ENCODE measurements at regions not wholly inside any gene's neighbourhood (a gene's known extent, or its start where the extent isn't known, plus 50 kb on each side); places are given as distances from the start of the nearest gene placed in this dataset.
"Not testable (repeated sequence)": the region's sequence is repeated elsewhere in the genome, so short reads cannot be mapped to it uniquely, and the experiment has no call there.

DNA sequence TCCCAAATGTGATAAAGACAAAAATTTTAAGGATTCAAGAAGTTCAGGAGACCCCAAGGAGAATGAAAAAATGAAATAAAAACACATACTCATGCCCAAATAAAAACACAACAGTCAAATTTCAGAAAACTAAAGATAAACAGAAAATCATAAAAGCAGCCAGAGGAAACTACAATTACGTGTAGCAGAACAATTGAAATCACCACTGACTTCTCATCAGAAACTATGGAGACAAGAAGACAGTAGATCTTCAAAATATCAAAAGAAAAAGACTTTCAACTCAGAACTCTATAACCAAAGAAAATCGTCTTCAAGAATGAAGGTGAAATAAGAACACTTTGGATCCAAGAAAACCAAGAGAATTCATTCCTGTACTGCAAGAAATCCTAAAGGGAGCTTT, 54.9 kb downstream of the DIO3 start:
- DNase-seq (ENCODE audit: low read depth), result no peak

DNA sequence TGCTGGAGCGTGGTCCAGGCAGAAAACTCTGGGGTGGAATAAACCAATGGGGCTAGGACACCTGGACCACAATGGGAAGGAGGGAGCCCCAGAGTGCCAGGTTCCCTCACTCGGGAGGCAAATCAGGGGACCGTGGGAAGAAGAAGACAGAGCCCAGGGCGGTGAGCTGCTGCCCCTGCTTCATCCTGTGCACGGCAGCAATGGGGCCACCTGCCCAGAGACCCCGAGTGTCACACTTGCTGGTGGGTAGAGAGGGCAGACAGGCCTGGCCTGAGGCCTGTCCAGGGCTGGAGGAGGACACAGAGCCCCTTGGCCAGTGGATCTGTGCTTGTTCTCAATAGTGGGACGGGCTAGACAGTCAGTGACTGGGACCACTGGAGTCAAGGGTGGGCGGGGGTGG, 58.2 kb downstream of the DIO3 start:
- no peak for DNase-seq (ENCODE audit: low read depth)

DNA sequence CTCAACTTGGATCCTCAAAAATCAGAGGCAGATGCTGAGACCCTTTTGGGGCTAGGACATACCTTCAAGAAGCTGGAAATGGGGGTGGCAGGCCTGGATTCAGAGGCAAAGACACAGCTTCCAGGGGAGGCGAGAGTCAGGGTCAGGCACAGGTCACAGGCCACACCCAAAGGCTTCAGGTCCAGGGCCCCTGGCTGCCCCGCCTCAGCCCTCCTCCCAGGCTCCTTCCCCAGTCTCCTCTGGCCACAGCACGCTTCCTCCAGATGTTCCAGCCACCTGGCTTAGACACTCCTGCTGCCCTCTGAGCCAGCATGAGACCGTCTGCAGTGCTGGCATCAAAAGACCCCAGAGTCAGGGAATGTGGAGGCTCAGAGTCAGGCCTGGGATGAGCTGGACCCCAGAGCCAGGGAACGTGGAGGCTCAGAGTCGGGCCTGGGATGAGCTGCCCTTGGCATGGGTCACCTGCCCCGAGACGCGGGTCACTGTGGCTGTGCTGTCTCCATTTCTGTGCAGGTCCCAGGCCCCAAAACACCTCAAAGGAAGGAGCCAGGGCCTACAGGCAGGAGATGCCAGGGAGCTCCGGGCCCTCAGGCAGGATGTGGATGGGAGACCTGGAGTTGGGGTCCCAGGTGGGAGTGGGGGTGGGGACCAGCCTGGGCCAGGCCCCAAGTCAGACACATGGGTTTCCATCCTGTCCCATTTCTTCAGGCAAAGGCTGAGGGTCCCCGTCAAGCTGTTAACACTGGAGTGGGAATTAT, 58.9 kb downstream of the DIO3 start:
- no peak for DNase-seq (ENCODE audit: low read depth)

DNA sequence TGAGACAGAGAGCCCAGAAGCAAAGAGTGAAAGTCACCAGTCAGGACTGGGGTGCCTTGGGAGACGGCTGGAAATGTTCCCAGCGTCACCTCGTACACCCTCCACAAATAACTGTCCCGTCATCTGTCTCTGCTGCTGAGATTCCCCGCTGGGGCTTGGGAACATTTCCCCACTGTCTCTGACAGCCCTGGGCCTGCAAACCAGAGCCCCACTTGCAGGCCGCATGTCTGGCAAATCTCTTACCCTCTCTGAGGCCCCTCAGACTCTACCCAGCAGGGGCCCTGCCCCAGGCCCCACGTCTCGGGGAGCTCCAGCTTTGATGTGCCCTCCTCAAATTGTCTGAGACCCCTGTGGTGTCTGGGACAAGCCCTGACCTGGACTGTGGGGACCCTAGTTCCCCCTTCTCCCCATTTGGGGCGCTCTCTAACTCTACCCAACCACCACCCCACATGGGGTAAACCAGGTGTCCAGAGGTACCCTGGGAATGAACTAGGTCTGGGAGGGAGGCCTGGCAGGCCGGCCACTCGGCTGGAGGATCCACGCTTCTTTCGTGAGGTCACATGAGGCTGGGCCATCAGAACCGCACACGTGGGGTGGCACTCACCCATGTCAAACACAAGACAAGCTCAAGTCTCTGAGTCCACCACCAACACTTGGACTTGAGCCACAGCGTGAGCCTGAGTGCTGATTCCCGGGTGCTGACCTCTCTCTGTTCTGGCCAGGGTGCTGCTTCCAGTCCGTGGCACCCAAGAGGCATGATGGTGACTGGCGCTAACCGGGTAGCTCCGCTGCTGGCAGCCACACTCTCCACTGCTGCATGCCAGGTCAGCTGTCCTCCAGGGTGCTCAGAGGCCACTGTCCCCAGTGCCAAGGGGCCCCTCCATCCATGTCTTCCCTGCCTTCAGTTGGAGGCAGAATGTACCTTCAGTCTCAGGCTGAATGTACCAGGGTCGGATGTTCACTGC, 59.8 kb downstream of the DIO3 start:
- DNase-seq (ENCODE audit: low read depth), result no peak

DNA sequence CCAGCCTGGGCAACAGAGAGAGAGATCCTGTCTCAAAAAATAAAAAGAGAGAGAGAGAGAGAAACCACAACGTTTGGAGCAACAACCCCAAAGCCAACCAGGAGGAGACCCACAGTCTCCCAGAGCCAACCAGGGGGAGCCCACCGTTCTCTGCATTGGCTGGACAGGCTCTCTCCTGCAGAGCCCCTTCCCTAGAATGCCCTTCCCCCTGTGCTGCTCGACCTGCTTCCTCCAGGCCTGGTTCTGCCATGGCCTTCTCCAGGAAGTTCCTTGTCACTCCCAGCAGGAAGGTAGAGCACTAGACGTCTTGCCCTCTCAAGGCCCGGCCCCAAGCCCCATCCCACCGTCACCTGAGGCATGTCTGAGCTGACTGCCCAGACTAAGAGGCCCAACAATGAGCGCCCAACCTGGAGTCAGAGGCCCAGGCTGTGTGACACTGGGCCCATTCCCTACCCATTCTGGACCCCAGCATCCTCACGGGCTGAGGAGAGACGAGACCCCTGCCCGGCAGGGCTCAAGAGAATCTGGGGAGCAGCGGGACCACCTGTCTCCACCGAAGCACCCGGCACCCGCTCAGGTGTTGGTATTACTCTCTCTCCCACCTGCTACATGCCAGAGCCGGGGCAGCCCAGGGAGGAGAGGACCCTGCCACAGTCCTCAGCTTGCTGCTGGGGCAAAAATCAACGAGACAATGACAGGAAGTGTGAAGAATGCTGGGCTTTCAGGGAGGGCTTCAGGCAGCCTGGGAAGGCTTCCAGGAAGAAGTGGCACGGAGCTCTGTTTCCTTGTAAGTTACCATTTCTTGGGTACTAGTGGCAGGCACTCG, 61.2 kb downstream of the DIO3 start:
- no peak for DNase-seq (ENCODE audit: low read depth)

DNA sequence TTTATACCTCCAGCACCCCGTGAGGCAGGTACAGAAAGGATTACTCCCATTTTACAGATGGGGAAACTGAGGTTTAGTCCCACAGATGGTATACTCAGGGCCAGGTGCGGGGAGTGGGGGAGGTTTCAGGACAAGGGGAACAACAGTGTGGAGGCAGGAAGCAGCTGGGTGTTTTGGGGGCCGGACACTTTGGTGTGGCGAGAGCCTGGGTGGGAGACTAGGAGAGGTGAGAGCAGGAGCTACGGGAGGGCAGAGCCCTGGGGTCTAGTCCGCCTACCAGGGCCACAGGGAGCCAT, 61.7 kb downstream of the DIO3 start:
- DNase-seq (ENCODE audit: low read depth), result no peak

DNA sequence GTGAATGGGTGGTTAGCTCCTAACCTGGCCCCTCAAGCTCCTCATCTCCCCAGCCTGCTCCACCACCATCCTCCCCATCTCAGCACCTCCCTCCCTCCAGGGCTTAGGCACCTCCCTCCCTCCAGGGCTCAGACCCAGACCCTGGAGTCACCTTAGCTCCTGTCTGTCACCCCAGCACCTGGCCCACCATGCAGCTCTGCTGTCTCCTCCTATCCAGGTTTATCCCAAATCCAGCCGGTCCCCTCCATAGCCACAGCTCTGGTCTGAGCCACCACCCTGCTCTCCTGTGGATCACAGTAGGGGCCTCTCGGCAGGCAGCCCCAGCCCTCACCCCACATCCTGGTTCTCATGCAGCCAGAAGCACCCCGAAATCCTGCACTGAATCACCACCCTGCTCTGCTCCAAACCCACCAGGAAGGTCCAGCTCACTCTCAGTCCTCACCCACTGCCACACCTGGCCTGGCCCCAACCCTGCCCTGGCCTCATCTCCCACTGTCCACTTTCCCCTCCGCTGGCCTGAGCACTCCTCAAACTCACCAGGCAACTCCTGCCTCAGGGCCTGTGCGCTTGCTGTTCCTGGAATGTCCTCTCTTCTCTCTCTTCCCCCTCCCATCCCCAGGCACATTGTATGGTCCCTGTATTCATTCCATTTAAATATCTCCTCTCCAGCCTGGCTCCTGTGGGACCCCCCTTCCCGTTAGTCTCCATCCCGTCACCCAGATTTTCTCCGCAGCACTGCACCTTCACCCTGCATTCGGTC, 62.6 kb downstream of the DIO3 start:
- no peak for DNase-seq (ENCODE audit: low read depth)

DNA sequence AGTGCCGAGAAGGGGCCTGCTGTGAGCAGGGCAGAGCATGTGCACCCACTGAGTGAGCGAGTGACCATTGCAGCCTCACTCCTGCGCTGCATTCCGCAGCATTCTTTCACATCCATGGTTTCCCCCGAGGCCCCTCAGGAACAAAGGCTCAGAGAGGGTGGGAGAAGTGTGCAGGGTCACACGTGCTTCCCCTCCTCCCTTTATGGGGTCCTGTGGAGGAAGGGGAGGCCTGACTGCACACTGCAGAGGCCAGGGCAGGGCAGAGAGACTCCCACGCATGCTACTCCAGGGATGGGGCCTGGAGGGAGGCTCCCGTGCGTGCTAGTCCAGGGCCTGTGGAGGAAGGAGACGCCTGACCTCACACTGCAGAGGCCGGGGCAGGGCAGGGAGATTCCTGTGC, 63.2 kb downstream of the DIO3 start:
- no peak for DNase-seq (ENCODE audit: low read depth)

DNA sequence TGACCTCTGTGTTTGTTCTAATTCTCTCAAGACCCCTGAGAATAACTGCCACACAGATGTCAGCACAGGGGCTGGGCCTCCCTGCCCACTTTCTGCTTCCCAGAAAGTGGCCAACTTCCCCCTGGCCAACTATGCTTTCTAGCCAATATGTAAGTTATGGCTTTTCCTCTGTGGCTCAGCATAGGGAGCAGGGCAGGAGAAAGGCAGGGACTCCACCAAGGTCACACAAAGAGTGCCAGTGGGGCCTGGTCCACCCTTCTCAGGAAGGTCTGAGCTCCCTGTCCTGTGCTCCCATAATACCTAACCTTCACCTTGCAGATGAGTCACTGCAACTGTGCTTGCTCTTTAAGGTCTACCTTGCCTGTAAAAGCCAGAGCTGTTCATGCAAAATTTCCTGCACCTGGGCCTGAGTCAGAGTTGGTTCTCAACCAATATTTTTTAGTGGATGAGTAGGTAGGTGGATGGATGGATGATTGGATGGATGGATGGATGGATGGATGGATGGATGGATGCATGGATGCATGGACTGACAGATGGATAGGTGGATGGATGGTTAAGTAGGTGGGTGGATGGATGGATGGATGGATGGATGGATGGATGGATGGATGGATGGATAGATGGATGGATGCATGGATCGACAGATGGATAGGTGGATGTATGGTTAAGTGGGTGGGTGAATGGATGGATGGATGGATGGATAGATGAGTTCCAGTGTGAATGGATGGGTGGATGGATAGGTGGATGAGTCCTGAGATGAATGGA, 64.2 kb downstream of the DIO3 start:
- DNase-seq (ENCODE audit: low read depth), result no peak

DNA sequence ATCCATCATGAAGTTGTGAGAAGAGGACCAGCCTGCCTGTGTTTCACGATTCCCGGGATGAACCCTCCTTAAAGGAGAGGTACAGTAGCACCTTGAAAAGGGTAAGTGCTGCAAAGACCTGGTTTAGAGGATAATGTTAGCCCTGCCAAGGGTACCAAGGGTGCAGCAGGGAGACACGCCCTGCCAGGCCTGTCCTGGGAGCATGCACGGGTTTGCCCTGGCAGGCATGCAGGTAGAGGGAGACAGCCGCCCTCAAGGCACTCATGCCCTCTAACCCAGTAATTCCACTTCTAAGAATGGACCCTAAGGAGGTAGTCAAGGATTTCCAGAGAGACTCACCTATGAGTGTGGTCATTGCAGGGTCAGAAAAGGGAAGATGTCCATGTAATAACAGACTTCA, 65.0 kb downstream of the DIO3 start:
- DNase-seq (ENCODE audit: low read depth), result no peak

DNA sequence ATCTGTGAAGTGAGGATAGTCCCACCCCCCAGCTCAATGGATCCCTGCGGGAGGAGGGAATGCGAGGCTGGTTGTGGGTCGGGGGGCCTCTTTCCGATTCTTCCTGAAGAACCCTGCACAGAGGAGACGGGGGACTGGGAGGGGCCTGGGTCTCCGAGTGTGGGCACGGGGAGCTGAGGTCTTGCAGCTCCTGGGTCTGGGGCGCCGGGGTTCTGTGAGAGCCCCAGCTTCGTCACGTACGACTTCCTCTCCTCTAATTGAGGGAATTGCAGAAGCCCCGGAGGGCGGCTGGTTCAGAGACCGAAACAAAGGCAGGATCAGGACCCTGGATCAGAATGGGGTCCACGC, 66.6 kb downstream of the DIO3 start:
- no peak for DNase-seq (ENCODE audit: low read depth)

DNA sequence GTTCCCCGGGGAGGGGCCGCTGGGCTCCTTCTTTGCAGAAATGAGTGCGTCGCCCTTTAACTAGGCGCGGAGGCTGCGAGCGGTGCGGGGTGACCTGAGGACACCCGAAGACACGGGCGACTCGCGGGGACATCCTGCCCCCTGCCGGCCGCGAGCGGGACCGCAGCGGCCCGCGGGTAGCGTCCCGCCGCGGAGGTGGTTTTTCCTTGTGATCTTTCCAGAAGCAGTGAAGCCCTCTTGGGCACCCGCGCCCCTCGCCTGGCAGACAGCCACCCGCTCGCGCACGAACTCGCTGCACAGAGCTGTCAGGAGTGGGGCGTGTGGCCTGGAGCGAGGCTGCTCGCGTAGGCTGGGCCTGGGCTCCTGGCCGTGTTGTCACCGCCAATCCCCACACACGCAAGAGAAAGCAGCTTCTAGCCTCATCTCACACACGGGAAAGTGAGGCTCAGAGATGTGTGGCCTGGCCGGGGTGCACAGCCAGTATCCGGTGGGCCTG, 67.2 kb downstream of the DIO3 start:
- DNase-seq (ENCODE audit: low read depth), result peak; percentile 67

DNA sequence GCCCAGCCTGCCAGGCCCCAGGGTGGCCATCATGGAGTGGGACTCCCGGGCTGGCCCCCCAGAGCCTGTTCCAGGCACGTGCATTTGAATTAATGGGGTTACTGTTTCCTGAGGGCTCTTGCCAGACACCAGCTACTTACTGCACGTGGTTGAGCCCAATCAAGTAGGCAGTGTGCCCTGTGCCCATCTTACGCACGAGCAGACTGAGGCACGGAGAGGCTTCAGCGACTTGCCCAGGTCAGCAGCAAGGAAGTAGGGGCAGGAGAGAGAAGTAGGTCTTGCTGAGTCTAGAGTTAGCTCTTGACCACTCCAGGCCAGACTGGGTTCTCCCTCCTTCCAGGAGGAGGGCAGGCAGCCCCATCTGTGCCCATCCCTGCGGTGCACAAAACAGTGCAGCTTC, 67.7 kb downstream of the DIO3 start:
- no peak for DNase-seq (ENCODE audit: low read depth)

DNA sequence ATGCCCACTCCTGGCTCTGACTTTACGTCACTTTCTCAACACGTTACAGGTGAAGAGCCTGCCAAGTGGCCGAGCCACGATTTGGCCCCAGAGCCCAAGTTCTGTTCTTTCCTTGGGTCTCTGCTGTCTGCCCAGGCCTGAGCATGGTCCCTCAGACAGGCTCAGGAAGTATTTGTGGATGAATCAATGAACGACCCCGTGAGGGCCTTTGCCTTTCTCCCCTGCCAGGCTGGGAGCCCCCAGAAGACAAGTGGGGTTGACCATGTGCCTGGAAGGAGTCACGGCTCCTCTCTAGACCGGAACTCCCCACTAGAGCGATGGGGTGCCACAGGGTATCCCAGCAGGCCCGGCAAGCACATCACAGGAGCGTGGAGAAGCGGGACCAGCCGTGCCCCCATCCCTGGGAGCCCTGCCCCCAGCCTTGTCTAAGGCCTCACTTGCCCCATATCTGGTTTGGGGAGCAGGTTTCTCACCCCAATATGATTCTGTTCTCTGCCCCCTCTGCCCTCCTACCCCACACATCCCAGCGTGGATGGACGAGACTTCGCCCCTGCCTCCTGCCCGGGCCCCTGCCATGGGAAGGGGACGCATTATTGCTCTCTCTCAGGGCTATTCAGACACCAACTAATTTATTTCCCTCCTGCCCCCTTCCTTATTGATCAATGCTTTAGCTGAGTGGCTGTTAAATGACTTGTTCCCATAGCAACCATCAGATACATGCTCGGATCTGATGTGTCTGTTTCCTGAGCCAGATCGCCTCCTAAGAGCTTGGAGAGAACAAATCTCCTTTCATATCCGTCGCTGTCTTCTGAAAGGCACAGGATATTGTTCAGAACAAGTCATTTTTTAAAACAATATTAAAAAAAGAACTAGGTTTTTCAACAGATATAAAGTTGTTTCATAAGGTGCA, 69.0 kb downstream of the DIO3 start:
- DNase-seq (ENCODE audit: low read depth), result no peak

DNA sequence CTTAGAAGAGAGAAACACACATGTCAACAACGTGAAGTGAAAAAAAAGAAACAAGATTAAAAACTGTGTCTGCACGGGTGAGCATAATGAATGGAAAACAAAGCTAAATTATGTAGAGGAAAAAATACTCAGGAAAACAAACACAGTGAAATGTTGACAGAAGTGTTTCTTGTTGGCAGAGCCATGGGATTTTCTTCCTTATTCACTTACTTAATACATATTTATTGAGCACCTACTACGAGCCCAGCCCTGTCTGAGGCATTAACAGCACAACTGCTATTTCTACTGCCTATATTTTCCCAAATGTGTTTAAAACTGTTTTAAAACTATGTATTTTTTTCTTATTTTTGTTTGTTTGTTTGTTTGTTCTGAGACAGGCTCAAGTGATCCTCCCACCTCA, 69.9 kb downstream of the DIO3 start:
- no peak for DNase-seq (ENCODE audit: low read depth)

DNA sequence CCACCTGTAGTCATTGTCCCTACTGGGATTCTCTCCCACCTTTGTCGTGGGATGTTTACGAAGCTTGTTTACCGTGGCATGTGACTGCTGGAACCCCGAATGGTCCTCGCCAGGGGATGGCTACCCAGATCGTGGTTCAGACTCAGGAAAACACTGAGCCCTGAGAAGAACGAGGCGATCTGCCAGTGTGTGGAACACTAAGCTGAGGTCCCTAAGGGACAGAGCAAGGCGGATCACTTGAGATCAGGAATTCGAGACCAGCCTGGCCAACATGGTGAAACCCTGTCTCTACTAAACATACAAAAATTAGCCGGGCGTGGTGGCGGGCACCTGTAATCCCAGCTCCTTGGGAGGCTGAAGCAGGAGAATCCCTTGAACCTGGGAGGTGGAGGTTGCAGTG, 70.7 kb downstream of the DIO3 start:
- DNase-seq (ENCODE audit: low read depth), result not testable (repeated sequence)

DNA sequence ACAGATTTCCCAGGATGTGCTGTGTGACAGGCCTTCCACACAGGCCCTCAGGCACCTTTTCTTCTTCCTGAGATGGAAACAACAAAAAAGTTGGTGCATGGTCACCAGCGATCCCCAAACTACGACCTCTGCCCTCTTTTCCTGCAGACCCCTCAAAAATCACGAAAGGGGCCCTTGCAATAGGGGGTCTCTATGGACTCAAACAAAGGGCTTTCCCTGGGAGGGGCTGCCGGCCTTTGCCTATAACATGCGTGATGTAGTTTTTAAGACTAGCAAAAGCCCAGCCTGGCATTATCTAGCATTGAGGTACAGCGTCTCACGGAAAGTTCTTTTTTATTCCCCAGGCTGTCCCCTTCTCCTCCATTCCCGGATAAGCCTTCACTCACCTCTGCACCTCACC, 71.2 kb downstream of the DIO3 start:
- no peak for DNase-seq (ENCODE audit: low read depth)

DNA sequence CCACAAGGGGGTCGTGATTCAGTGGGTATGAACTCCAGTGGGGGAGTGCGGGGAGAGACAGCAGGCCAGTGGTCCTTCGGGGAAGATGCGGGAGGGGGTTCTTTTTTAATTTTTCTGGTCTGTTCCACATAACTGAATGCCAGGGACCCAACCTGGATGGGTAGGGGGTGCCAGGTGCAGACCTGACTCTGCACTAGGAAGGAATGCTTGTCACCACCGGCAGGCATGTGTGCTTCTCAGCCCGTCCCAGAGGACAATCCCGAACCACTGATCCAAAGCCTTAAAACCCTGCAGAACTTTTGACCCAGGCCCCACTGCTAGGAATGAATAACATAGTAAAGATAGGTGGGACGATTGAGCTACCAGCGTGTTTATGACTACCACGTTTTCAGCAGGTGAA, 72.0 kb downstream of the DIO3 start:
- no peak for DNase-seq (ENCODE audit: low read depth)

DNA sequence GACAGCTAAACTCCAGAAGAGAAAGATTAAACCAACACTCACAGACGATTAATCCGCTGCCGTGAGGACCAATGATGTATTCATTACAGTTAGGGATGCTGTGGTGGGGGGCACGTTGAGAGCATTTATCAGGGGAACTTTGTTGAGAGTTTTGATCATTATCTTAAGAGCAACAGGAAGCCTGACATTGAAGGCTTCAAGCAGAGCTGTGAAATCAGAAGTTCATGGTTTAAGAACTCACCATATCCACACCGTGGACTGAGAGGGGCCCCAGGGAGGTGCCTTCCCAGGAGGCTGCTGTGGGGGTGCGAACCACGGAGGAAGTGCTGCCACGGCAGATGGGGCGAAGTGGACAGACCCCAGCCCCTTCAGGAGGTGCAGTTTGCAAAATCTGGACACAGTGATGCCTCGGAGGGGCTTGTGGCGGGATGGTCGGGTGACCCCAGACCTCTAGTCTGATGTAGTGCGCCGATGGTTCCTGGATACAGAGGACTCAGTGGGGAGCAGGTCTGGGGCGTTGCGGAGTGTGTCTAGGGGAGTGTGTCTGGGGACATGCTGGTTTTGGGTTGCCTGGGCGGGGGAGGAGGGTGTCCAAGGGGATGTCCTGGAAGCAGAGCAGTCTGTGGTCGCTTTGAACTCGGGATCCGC, 73.0 kb downstream of the DIO3 start:
- DNase-seq (ENCODE audit: low read depth), result no peak
